Ovary (tissue), 7 donors: ENCODE measurements at regions not wholly inside any gene's neighbourhood (a gene's known extent, or its start where the extent isn't known, plus 50 kb on each side); places are given as distances from the start of the nearest gene placed in this dataset.

Experiments
- DNase-seq, 5 donors: peaks; one replicate each; pipeline ENCODE4 v3.0.0-alpha.2; 2019 to 2020
- H3K27ac ChIP-seq, 2 donors: fragments of 200-600 bp; one replicate each; pipeline versions ENCODE4 v1.5.1 to v1.8.0; 2019 to 2022
- H3K27me3 ChIP-seq: fragments of 200-600 bp; one replicate; pipeline ENCODE4 v1.8.0; 2022
- H3K36me3 ChIP-seq: fragments of 200-600 bp; sonication (generic); one replicate; pipeline ENCODE4 v1.5.1; 2019
- H3K4me1 ChIP-seq: one replicate; pipeline ENCODE4 v1.8.1; 2013; ENCODE audit warnings: mild to moderate bottlenecking, moderate library complexity; ENCODE audit not compliant: insufficient read depth
- H3K4me3 ChIP-seq: fragments of 200-600 bp; sonication (generic); one replicate; pipeline ENCODE4 v1.5.1; 2017
- H3K9me3 ChIP-seq, 2 donors: fragments of 200-600 bp in 1 of 2; sonication (generic) in 1 of 2; one replicate each; pipeline versions ENCODE4 v1.5.1 to v1.8.1; 2013 to 2019; ENCODE audit warnings: mild to moderate bottlenecking in 1 of 2, moderate library complexity in 1 of 2
- CTCF ChIP-seq, 3 donors: fragments of 450-650 bp in 2 of 3; fragments of 200-600 bp in 1 of 3; IDR thresholded peaks; one replicate each; pipeline versions ENCODE4 v1.5.1 to v1.8.0; 2016 to 2022; ENCODE audit warnings: antibody characterized with exemption in 3 of 3, mild to moderate bottlenecking in 1 of 3
- EP300 ChIP-seq: sonication (generic); formaldehyde crosslinking; IDR thresholded peaks from one replicate; pipeline ENCODE4 v1.6.1; 2017; ENCODE audit warnings: antibody characterized with exemption
- POLR2A ChIP-seq: fragments of 450-650 bp; IDR thresholded peaks from one replicate; pipeline ENCODE4 v1.6.1; 2017; ENCODE audit warnings: antibody characterized with exemption, mild to moderate bottlenecking, moderate library complexity
- whole genome bisulfite sequencing, 3 donors: extraction: QIAGEN DNeasy Blood & Tissue Kit in 1 of 3; methylation state at CpG; one replicate each; pipeline versions ENCODE4 v1.1.5 to v1.1.7; 2013 to 2017; 5-methylcytosine and 5-hydroxymethylcytosine counted together
- intact Hi-C, 4 donors: fragments of 100-400 bp; cut with DNase I; formaldehyde crosslinking; loops; one replicate each; pipeline versions ENCODE4 v1.11.0 to v1.15.1; 2022 to 2023
- donor health status: DM: no; HTN: no; CAD: no; lungs with moderate emphysema.
- donor health status: DM: no; HTN: no; CAD: no.
- donor health status: Bipolar disorder and iron deficiency.
- donor health status: DM: no; HTN: no; CAD: no.
- donor health status: DM: yes; HTN: yes; CAD: no.

GRCh38 chr6:23584134-23584763 is 541.8 kb upstream of the NRSN1 start:
- TF ChIP-seq CTCF (IDR thresholded peaks at IDR 0.05) (no peak), EP300 (no peak), POLR2A (no peak)
- Histone ChIP-seq H3K27ac (no peak overlapping the region), H3K27me3 (no peaks in the 10 kb centered on the region), H3K4me1 (no peaks in the 10 kb centered on the region), H3K36me3 (no peaks in the 10 kb centered on the region), H3K4me3 (no peak overlapping the region), H3K9me3 (no peaks in the 10 kb centered on the region)
- intact Hi-C loops = no loop called here
- WGBS, 3 donors = 58 to 60% (median 59%) methylated on average over 5 of the region's 5 CpGs
- no peak for DNase-seq

- Histone ChIP-seq H3K36me3 (no peaks in the 10 kb centered on the region), H3K4me1 (no peaks in the 10 kb centered on the region), H3K4me3 (no peak overlapping the region), H3K27ac (no peak overlapping the region), H3K9me3 (no peaks in the 10 kb centered on the region), H3K27me3 (no peaks in the 10 kb centered on the region)
- intact Hi-C loops = no loop called here
- no peak for TF ChIP-seq EP300
- TF ChIP-seq CTCF (IDR thresholded peaks at IDR 0.05) = no peak
- no peak for TF ChIP-seq POLR2A
- WGBS, 3 donors = 29 to 58% (median 39%) methylated on average over 1 of the region's 1 CpG
- DNase-seq = no peak
These were observed 538.4 kb upstream of the NRSN1 start for GRCh38 chr6:23587582-23587981.

- no peak for DNase-seq
- intact Hi-C loops = no loop called here
- WGBS, 3 donors = 44 to 46% (median 45%) methylated on average over 2 of the region's 2 CpGs
- H3K4me1 ChIP-seq = no peaks in the 10 kb centered on the region
- H3K36me3 ChIP-seq = no peaks in the 10 kb centered on the region
- no peak overlapping the region for H3K27ac ChIP-seq
- no peak for TF ChIP-seq POLR2A
- no peak for TF ChIP-seq CTCF (IDR thresholded peaks at IDR 0.05)
- no peak for TF ChIP-seq EP300
- no peaks in the 10 kb centered on the region for H3K27me3 ChIP-seq
- H3K9me3 ChIP-seq = no peaks in the 10 kb centered on the region
- H3K4me3 ChIP-seq = no peak overlapping the region
These were observed 536.2 kb upstream of the NRSN1 start for GRCh38 chr6:23589811-23590210.

- Histone ChIP-seq H3K9me3 (no peaks in the 10 kb centered on the region), H3K4me3 (no peak overlapping the region), H3K4me1 (no peaks in the 10 kb centered on the region), H3K36me3 (no peaks in the 10 kb centered on the region), H3K27ac (no peak overlapping the region), H3K27me3 (no peaks in the 10 kb centered on the region)
- 8 to 12% (median 10%) methylated on average over 1 of the region's 1 CpG for WGBS, 3 donors
- no peak for TF ChIP-seq POLR2A
- TF ChIP-seq EP300 = no peak
- TF ChIP-seq CTCF (IDR thresholded peaks at IDR 0.05) = no peak
- DNase-seq = no peak
- intact Hi-C loops = no loop called here
These were observed 535.4 kb upstream of the NRSN1 start for GRCh38 chr6:23590498-23591126.
